SK-N-SH (cell line): ENCODE measurements at regions not wholly inside any gene's neighbourhood (a gene's known extent, or its start where the extent isn't known, plus 50 kb on each side); places are given as distances from the start of the nearest gene placed in this dataset.

Experiments
- CTCF ChIA-PET: fragments of 300-600, 350-600 bp; formaldehyde crosslinking; extraction: SDS; loops from one replicate; lab custom pipeline; 2021; lab: Yijun Ruan, JAX
- POLR2A ChIA-PET: fragments of 350-600 bp; sonication (Branson Sonifier 250); formaldehyde crosslinking; extraction: SDS; loops from one replicate; lab custom pipeline; 2020; ENCODE audit warnings: antibody characterized with exemption, inconsistent platforms; lab: Yijun Ruan, JAX
- DNase-seq: peaks from one replicate; pipeline ENCODE4 v3.0.0; 2012
- H2AFZ ChIP-seq: fragments of 200-600 bp; sonication (generic); 2 replicates; pipeline ENCODE4 v1.8.1; 2016; ENCODE audit warnings: antibody characterized with exemption, mild to moderate bottlenecking, low read depth
- H3F3A ChIP-seq: fragments of 200-600 bp; sonication (generic); replicated peaks from 2 replicates; pipeline ENCODE3; 2016; ENCODE audit warnings: antibody characterized with exemption, mild to moderate bottlenecking; ENCODE audit not compliant: insufficient read depth
- H3K27ac ChIP-seq, 2 experiments: fragments of 200-500 bp in 1 of 2; fragments of 200-600 bp in 1 of 2; sonication (Bioruptor generic) in 1 of 2; sonication (generic), shearing (Covaris generic) in 1 of 2; 2 replicates each; pipeline versions ENCODE4 v1.5.1 to v1.6.1; 2014 to 2016; ENCODE audit warnings: low read depth in 2 of 2, inconsistent platforms in 1 of 2, low read length in 1 of 2, mild to moderate bottlenecking in 1 of 2, mixed read lengths in 1 of 2
- H3K27me3 ChIP-seq: fragments of 200-600 bp; sonication (generic), shearing (Covaris generic); 2 replicates; pipeline ENCODE4 v1.6.1; 2016; ENCODE audit warnings: mixed run types; ENCODE audit not compliant: insufficient read depth
- H3K36me3 ChIP-seq, 2 experiments: fragments of 200-500 bp in 1 of 2; fragments of 200-600 bp in 1 of 2; sonication (Bioruptor generic) in 1 of 2; sonication (generic) in 1 of 2; replicated peaks in 1 of 2; 2 replicates each; pipeline versions ENCODE3 to v1.5.1; 2014 to 2016; ENCODE audit warnings: low read length in 1 of 2, mild to moderate bottlenecking in 1 of 2; ENCODE audit not compliant: insufficient read depth in 2 of 2, control insufficient read depth in 1 of 2
- H3K4me1 ChIP-seq, 2 experiments: fragments of 200-500 bp in 1 of 2; fragments of 200-600 bp in 1 of 2; sonication (Bioruptor generic) in 1 of 2; sonication (generic), shearing (Covaris generic) in 1 of 2; 2 replicates each; pipeline versions ENCODE4 v1.5.1 to v1.6.1; 2014 to 2016; ENCODE audit warnings: low read depth in 1 of 2, low read length in 1 of 2, mixed run types in 1 of 2; ENCODE audit not compliant: insufficient read depth in 2 of 2, control insufficient read depth in 1 of 2
- H3K4me2 ChIP-seq: fragments of 200-600 bp; sonication (generic), shearing (Covaris generic); 2 replicates; pipeline ENCODE4 v1.6.1; 2017; ENCODE audit warnings: mixed run types
- H3K4me3 ChIP-seq, 2 experiments: fragments of 200-500 bp in 1 of 2; fragments of 200-600 bp in 1 of 2; sonication (Bioruptor generic) in 1 of 2; sonication (generic), shearing (Covaris generic) in 1 of 2; 2 replicates each; pipeline versions ENCODE4 v1.5.1 to v1.8.1; 2014 to 2016; ENCODE audit warnings: low read depth in 2 of 2, inconsistent platforms in 1 of 2, low read length in 1 of 2, mild to moderate bottlenecking in 1 of 2, mixed read lengths in 1 of 2, moderate library complexity in 1 of 2
- H3K79me2 ChIP-seq: fragments of 200-600 bp; sonication (generic); 2 replicates; pipeline ENCODE4 v1.8.1; 2017; ENCODE audit warnings: mild to moderate bottlenecking; ENCODE audit not compliant: insufficient read depth
- H3K9ac ChIP-seq: fragments of 200-600 bp; sonication (generic); 2 replicates; pipeline ENCODE4 v1.6.1; 2017; ENCODE audit warnings: mixed run types
- H3K9me2 ChIP-seq: fragments of 200-600 bp; sonication (generic); 2 replicates; pipeline ENCODE4 v1.6.1; 2017; ENCODE audit warnings: mixed run types
- H3K9me3 ChIP-seq: fragments of 200-600 bp; sonication (generic); 2 replicates; pipeline ENCODE4 v1.6.1; 2017; ENCODE audit warnings: mixed run types, mild to moderate bottlenecking, moderate library complexity
- H4K20me1 ChIP-seq: fragments of 200-600 bp; sonication (generic); 2 replicates; pipeline ENCODE4 v1.6.1; 2017; ENCODE audit warnings: mild to moderate bottlenecking, mixed run types; ENCODE audit not compliant: insufficient read depth
- CHD2 ChIP-seq: fragments of 150-350 bp; IDR thresholded peaks from 2 replicates; pipeline ENCODE4 v1.6.1; 2018; ENCODE audit warnings: low read length; ENCODE audit not compliant: partially characterized antibody
- ELF1 ChIP-seq: IDR thresholded peaks from 2 replicates; pipeline ENCODE4 v1.4.0; 2012
- EZH2phosphoT487 ChIP-seq: fragments of 200-600 bp; sonication (generic); IDR thresholded peaks from 2 replicates; pipeline ENCODE4 v1.6.1; 2017; ENCODE audit warnings: low read depth, mixed run types, mild to moderate bottlenecking, antibody characterized with exemption, moderate library complexity, borderline replicate concordance
- FOXM1 ChIP-seq: IDR thresholded peaks from 2 replicates; pipeline ENCODE4 v1.4.0; 2012; ENCODE audit warnings: low read depth, mild to moderate bottlenecking
- MXI1 ChIP-seq: IDR thresholded peaks from 2 replicates; pipeline ENCODE4 v1.6.1; 2012; ENCODE audit warnings: mild to moderate bottlenecking, low read depth, low read length, improper control_type of control experiment
- PBX3 ChIP-seq: IDR thresholded peaks from 2 replicates; pipeline ENCODE4; 2012
- RAD21 ChIP-seq: IDR thresholded peaks from 2 replicates; pipeline ENCODE4 v1.6.1; 2012; ENCODE audit warnings: mild to moderate bottlenecking, low read length
- REST ChIP-seq: IDR thresholded peaks from 2 replicates; pipeline ENCODE4 v1.6.1; 2012; ENCODE audit warnings: mild to moderate bottlenecking, low read depth, low read length, moderate library complexity
- SMC3 ChIP-seq: IDR thresholded peaks from 2 replicates; pipeline ENCODE4 v1.6.1; 2012; ENCODE audit warnings: low read depth, low read length, improper control_type of control experiment
- TCF12 ChIP-seq: IDR thresholded peaks from 2 replicates; pipeline ENCODE4 v1.4.0; 2012
- USF1 ChIP-seq: IDR thresholded peaks from 2 replicates; pipeline ENCODE4 v1.4.0; 2012; ENCODE audit warnings: low read depth, borderline replicate concordance
- USF2 ChIP-seq: fragments of 150-350 bp; IDR thresholded peaks from 2 replicates; pipeline ENCODE4 v1.6.1; 2017; ENCODE audit warnings: antibody characterized with exemption, low read length, low read depth, borderline replicate concordance
- YY1 ChIP-seq: IDR thresholded peaks from 2 replicates; pipeline ENCODE4 v1.4.0; 2012; ENCODE audit warnings: low read depth, mild to moderate bottlenecking
- ZBTB33 ChIP-seq: IDR thresholded peaks from 2 replicates; pipeline ENCODE4 v1.4.0; 2012; ENCODE audit warnings: low read depth, borderline replicate concordance
- WGBS: methylation state at CpG from one replicate; pipeline ENCODE4 v1.1.6; 2017; ENCODE audit warnings: low lambda C conversion rate; 5-methylcytosine and 5-hydroxymethylcytosine counted together
- TF ChIP-seq, protein P1 (sequence below): fragments of 150-350 bp; IDR thresholded peaks from 2 replicates; pipeline ENCODE4 v1.6.1; 2016; ENCODE audit warnings: mild to moderate bottlenecking, low read depth, low read length

DNA sequence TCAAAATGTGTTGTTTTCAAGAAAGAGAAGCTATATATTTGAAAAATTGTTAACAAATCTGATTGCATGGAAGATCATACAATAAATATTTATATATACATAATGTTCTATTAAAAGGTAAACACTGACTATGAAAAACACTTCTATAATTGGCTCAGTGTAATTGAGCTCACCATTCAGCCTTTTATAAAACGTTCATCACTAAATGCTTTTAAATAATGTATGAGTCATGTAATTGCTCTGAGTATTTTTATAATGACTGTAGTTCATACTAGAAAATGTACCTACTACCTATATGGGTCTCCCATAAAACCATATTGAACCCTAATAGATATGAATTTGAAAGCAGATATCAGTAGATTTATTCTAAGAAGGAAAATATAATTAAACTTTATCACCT, 240.4 kb upstream of the MGAT4C start:
- TF ChIP-seq PBX3 = no peak
- no peak for TF ChIP-seq FOXM1
- TF ChIP-seq TCF12 = no peak
- no peak for TF ChIP-seq MXI1
- TF ChIP-seq USF2 = no peak
- TF ChIP-seq, protein P1, sequence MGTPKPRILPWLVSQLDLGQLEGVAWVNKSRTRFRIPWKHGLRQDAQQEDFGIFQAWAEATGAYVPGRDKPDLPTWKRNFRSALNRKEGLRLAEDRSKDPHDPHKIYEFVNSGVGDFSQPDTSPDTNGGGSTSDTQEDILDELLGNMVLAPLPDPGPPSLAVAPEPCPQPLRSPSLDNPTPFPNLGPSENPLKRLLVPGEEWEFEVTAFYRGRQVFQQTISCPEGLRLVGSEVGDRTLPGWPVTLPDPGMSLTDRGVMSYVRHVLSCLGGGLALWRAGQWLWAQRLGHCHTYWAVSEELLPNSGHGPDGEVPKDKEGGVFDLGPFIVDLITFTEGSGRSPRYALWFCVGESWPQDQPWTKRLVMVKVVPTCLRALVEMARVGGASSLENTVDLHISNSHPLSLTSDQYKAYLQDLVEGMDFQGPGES = no peak
- TF ChIP-seq ZBTB33 = no peak
- no peak for TF ChIP-seq YY1
- TF ChIP-seq RAD21 = no peak
- no peak for TF ChIP-seq EZH2phosphoT487
- TF ChIP-seq SMC3 = no peak
- TF ChIP-seq REST = no peak
- TF ChIP-seq CHD2 = no peak
- TF ChIP-seq ELF1 = no peak
- TF ChIP-seq USF1 = no peak
- 13% methylated on average over 1 of the region's 1 CpG for WGBS
- H3F3A ChIP-seq = no peaks in the 10 kb centered on the region
- POLR2A ChIA-PET = no interaction called here
- no peak overlapping the region for H3K9ac ChIP-seq
- H3K4me2 ChIP-seq = no peak overlapping the region
- no peak for DNase-seq
- H3K27ac ChIP-seq = no peak overlapping the region
- H4K20me1 ChIP-seq = no peaks in the 10 kb centered on the region
- no peaks in the 10 kb centered on the region; the same call in 1 of the 2 replicates for H3K9me2 ChIP-seq
- no peak overlapping the region; the same call in 1 of the 2 replicates for H2AFZ ChIP-seq
- no peaks in the 10 kb centered on the region for H3K79me2 ChIP-seq
- H3K4me1 ChIP-seq = no peaks in the 10 kb centered on the region; a peak in 1 of 4 replicates
- H3K27me3 ChIP-seq = no peaks in the 10 kb centered on the region
- H3K36me3 ChIP-seq = no peaks in the 10 kb centered on the region
- no peak overlapping the region for H3K4me3 ChIP-seq
- no peaks in the 10 kb centered on the region for H3K9me3 ChIP-seq
- CTCF ChIA-PET = no interaction called here
